GM11168 (cell line): ENCODE measurements at regions not wholly inside any gene's neighbourhood (a gene's known extent, or its start where the extent isn't known, plus 50 kb on each side); places are given as distances from the start of the nearest gene placed in this dataset.

Source experiments
- in situ Hi-C: fragments of 300-500 bp; cut with MboI; formaldehyde crosslinking; loops from one replicate; pipeline ENCODE4 v1.12.0; 2022; ENCODE audit warnings: low sequenced_read_pairs; ENCODE audit not compliant: unreplicated experiment

DNA sequence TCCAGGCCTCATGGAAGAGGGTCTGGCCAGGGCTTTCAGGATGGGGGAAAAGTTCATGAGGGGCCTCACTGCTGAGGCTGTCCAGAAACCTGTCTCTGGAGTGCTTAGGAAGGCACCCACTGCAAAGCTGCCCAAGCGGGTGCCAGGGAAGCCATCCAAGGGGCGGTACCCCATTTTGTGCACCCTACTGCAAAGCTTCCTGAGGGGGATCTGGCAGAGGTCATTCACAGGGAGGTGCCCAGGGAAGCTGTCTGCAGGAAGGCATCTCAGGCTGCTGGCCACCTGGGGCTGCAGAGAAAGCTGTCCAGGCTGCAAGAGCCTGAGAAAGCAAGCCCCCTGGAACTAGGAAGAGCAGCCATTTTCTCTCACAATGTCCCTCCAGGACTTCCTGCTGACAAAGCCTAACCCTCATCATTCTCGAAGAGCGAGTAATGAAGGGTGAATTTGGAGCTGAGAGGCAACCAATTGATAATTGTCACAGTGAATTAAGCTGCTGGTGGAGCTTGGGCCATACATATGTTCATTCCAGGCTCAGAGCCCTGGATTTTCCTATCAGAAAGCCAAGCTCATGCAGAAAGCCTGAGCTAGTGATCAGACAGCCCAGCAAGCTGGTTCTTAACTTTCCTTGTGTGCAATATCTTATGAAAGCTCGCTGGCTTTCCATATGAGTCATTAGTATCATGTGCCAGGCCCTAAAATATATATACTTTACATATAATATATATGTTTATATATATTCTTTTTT lies 62.2 kb upstream of the SLC22A16 start:
- in situ Hi-C loops, result loop anchor here (10.0 kb wide), 2 partner anchors 126 to 406 kb away; no protein-coding TSS in a partner anchor

GRCh38 chr6:110537208-110538123 lies 61.1 kb upstream of the SLC22A16 start:
- in situ Hi-C loops, result loop anchor here (10.0 kb wide), 2 partner anchors 127 to 407 kb away; no protein-coding TSS in a partner anchor

GRCh38 chr6:110534731-110535492 lies 58.5 kb upstream of the SLC22A16 start:
- in situ Hi-C loops, result loop anchor here (10.0 kb wide), 2 partner anchors 130 to 410 kb away; no protein-coding TSS in a partner anchor

DNA sequence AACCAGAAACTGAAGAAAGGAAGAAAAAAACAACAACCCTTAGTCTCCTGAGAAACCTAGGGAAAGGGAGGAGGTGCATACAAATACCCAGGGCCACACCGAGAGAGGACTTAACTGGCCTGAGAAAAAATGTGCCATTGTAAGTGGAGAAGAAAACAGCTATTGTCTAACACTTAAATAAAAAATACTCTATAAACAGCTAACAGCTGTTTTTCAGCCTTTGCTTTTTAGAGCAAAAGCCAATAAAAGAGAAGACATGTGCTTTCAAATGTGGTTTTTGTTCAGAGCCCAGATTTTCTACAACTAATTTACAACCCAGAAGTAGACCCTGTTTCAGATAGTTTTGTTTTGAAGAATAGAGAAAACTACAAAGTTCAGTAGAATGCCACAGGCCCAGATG lies 56.0 kb upstream of the SLC22A16 start:
- in situ Hi-C loops, result loop anchor here (10.0 kb wide), 2 partner anchors 132 to 412 kb away; no protein-coding TSS in a partner anchor

GRCh38 chr6:110530671-110531070 lies 54.3 kb upstream of the SLC22A16 start:
- in situ Hi-C loops, result loop anchor here (10.0 kb wide), 2 partner anchors 134 to 414 kb away; no protein-coding TSS in a partner anchor

- in situ Hi-C loops, result loop anchor here (10.0 kb wide), 2 partner anchors 135 to 415 kb away; no protein-coding TSS in a partner anchor
These were observed 53.5 kb upstream of the SLC22A16 start for GRCh38 chr6:110529907-110530306.

- in situ Hi-C loops, result no loop called here
These were observed 52.9 kb upstream of the SLC22A16 start for GRCh38 chr6:110529355-110529754.

- in situ Hi-C loops, result no loop called here
These were observed 52.5 kb upstream of the SLC22A16 start for GRCh38 chr6:110528930-110529325.

GRCh38 chr6:110528101-110528929 lies 51.9 kb upstream of the SLC22A16 start:
- in situ Hi-C loops, result no loop called here

GRCh38 chr6:110527516-110527915 lies 51.1 kb upstream of the SLC22A16 start:
- in situ Hi-C loops, result no loop called here

DNA sequence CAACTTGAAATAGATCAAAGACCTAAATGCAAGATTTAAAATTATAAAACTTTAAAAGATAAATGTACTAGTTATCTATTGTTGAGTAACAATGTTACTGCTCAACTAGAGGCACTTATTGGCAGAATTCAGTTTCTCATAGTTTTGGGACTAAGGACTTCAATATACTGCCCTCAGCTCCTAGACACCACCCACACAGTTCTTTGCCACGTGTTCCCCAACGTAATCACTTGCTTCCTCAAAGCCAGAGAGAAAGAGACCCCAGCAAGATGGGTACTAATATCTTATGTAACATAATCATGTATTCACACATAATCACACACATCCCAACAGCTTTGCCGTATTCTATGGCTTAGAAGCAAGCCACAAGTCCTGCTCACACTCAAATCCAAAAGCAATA lies 50.3 kb upstream of the SLC22A16 start:
- in situ Hi-C loops, result no loop called here
